Glomerular visceral epithelial cell (primary cell): ENCODE measurements at regions not wholly inside any gene's neighbourhood (a gene's known extent, or its start where the extent isn't known, plus 50 kb on each side); places are given as distances from the start of the nearest gene placed in this dataset.
"Not testable (repeated sequence)": the region's sequence is repeated elsewhere in the genome, so short reads cannot be mapped to it uniquely, and the experiment has no call there.

Source experiments
- DNase-seq: peaks from one replicate; pipeline ENCODE4 v3.0.0-alpha.2; 2016; ENCODE audit errors: extremely low spot score

GRCh38 chr5:135179308-135179980 is 145.4 kb upstream of the PITX1 start:
- no peak for DNase-seq

DNA sequence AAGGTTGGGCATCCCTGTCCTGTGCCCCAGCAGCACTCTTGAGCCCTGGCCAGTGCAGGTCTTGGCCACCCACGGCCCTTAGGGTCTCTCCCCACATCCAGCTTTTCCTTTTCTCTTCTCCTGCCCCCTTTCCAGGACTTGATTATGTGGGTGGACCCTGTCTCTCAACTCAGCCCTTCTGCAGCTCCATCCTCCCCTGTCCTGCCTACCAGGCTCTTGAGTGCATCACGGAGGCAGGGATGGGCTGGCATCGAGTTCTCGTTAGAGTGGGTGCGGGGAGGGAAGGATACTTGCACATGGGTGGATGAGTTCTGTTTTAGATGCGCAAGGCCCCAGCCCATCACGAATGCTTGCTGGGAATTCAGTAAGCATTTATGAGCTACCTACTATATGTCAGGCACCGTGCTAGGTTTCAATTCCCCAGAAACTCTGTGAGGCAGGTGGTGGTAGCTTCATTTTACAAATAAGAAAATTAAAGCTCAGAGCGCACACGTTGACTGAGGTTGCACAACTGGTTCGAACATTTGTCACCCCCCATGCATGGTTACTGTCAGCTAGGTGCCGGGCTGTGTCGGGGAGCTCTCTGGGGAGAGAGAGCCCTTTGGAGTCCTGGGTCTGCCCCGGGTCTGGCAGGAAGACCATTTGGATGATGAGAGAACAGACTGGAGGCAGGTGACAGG is 144.6 kb upstream of the PITX1 start:
- DNase-seq: no peak

DNA sequence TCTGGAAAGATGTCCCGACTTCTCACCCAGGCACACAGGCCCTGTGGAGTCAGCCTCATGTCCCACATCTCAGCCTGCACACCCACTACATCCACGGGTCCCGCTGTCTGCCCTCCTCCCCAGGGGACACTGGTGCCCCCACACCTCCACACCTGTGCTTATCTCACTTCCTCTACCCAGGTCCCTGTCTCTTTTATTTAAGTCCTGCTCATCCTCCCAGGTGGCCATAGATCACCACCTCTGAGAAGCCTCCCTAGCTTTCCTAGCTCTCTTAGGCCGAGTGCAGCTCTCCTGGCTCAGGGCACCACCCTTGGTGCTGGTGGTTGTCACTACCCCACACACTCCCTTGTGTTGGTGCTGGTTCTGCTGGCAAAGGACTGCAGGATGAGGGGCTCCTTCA is 143.6 kb upstream of the PITX1 start:
- DNase-seq: no peak

- DNase-seq: no peak
Measured at GRCh38 chr5:135176991-135177390, 143.0 kb upstream of the PITX1 start.

GRCh38 chr5:135174315-135175096 is 140.5 kb upstream of the PITX1 start:
- DNase-seq: no peak

DNA sequence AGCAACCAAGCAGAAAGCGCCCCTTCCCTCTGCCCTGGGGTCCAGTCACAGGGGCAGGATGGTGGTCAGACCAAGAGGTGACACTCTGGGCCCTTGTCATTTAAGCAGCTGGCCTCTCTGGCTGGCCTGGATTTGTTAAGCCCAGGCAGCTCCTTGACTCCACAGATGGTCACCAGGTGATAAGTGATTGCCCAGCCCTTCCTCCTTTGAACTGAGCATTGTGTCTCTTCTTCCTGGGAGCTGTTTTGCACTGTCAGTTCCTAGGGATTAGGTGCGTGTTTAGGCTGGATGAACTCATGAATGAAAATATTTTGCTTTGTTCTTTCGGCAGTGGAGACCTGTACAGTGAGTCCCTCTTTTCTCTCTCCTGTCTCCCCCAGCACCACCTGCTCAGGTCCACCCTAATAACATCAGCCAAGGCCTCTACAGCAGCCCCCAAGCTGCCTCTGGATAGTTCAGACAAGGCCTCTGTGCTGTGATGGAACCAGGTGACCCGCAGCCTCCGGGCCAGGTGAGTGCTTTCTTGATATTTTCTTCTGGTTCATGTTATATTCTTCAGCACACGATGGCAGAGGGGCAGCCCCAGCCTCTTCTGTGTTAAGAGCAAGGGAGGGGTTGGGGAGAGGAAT is 139.7 kb upstream of the PITX1 start:
- no peak for DNase-seq

GRCh38 chr5:135172718-135173117 is 138.7 kb upstream of the PITX1 start:
- DNase-seq: no peak

- no peak for DNase-seq
Measured at GRCh38 chr5:135171336-135171735, 137.3 kb upstream of the PITX1 start.

DNA sequence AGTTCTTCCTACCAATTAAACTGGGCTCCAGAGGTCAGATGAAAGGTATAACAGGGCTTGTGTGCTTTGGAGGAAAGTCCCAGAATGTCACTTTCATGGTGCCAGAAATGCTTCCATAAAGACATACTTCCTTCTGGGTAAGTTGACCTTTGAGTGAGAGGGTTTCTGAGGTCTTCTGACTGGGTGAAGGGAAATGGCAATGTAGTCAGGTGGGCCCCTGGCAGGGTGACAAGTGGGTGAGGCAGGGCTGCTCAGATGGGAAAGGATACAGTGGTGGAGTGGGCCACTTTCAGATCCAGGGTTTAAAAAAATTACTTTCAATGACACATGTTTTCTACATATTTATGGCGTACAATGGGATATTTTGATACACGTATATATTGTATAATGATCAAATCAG is 136.5 kb upstream of the PITX1 start:
- DNase-seq: no peak

- DNase-seq: no peak
Measured at GRCh38 chr5:135169753-135170152, 135.7 kb upstream of the PITX1 start.

DNA sequence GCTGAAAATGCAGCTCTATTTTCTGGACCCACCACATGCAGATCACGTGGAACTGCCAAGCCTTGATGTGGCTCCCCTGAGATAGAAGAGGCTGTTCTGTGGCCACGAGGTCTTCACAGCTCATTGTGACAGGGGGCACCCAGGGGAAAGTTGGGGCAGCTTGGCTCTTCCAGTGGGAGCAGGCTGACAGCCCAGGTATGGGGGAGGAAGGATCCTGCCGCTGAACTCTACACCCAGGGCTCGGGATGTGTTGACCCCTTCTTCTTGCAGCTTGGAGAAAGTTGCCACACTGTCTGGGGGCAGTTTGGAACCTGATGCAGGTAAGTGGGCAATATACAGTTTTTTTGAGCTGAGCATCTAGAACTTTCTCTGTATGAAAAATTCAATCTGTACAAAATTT is 133.6 kb upstream of the PITX1 start:
- no peak for DNase-seq

DNA sequence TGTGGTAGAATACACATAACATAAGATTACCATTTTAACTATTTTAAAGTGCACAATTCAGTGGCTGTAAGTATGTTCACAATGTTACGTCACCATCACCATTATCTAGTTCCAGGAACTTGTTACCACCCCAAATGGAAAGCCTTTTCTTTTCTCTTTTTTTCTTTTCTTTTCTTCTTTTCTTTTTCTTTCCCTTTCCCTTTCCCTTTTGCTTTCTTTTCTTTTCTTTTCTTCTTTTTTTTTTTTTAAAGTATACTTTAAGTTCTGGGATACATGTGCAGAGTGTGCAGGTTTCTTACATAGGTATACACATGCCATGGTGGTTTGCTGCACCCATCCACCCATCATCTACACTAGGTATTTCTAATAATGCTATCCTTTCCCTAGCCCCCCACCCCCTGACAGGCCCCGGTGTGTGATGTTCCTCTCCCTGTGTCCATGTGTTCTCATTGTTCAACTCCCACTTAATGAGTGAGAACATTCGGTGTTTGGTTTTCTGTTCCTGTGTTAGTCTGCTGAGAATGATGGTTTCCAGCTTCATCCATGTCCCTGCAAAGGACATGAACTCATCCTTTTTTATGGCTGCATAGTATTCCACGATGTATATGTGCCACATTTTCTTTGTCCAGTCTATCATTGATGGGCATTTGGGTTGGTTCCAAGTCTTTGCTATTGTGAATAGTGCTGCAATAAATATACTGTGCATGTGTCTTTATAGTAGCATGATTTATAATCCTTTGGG is 131.0 kb upstream of the PITX1 start:
- not testable (repeated sequence) for DNase-seq

GRCh38 chr5:135163964-135164363 is 129.9 kb upstream of the PITX1 start:
- no peak for DNase-seq

DNA sequence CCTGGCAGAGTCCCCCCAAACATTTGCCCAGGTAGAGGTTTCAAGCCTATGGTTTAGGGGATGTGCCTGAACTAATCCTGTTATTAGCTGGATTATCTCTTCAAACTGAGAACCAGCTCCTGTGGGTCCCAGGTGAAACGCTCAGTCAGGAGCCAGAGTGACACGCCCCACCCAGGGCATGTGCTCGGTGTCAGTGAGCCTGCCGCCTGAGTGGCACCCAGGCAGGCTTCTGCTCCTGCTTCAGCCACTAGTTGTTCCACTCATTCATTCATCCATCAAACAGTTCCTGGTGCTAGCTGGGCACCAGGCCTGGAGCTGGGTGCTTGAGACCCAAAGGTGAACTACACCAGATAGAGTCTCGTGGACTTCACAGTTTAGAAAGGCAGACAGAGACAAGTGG is 129.4 kb upstream of the PITX1 start:
- DNase-seq: no peak

GRCh38 chr5:135162661-135163265 is 128.7 kb upstream of the PITX1 start:
- no peak for DNase-seq

- DNase-seq: no peak
Measured at GRCh38 chr5:135161221-135161620, 127.2 kb upstream of the PITX1 start.

DNA sequence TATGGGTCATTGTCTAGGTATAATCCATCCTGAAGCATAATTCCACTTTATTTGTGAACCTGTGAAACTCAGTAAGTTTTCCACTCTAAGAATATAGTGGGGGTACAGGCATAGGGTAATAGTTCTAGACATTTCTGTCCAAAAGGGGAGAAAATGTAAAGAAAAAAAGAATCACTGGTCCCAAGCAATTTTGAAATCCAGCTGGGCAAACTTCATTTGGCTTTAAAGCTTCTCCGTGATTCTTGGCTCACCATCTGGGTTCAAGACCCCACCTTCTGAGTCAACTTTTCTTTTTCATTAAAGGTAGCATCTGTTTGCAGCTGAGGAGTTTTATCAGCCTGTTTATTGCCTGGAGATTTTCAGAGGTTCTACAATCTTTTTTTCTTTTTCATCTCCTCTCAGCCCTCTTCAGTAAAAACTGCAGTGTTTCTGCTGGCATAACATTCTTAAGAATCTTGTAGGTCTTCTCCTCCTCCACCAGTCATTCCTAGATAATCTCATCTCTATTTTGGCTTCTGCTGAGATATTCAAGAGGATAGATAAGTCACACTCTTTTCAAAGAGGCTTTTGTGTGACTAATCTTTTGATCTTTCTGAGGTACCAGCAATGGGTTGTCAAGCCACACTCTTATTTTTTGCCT is 126.1 kb upstream of the PITX1 start:
- no peak for DNase-seq

- no peak for DNase-seq
Measured at GRCh38 chr5:135159626-135160025, 125.6 kb upstream of the PITX1 start.

DNA sequence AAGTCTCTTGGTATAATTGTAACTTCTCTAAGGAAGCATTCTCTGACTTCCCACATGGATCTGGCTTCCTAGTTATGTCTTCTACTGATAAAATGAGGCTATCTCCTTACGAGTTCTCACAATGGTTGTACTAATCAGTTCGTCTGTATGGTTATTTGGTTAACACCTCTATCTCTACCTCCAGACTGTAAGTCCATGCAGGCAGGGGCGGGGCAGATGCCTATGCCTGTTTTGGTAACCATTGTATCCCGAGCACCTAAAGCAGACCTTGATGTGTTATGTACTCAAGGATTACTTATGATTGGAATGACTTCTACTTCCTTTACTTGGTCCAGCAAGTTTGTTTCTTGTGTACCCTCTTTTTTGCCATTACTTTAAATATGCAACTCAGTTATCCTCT is 125.0 kb upstream of the PITX1 start:
- DNase-seq: no peak

DNA sequence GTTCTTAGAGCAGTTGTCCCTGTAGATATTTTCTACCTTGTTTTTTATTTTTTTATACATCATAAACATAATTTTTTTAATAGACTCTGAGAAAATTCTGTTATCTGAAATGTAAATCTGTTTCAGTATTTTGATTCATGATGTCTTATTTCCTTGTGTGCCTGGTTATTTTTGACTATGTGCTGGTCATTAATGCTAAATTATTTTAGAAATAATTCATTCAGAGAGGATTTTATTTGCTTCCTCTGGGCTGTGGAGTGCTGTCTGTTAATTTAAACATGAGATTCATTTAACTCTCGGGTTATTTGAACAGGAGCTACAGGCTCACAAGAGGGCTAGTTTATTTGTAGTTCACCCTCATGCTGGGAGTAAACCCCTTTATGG is 124.3 kb upstream of the PITX1 start:
- DNase-seq: no peak
